Epidermal melanocyte (primary cell): ENCODE measurements at regions not wholly inside any gene's neighbourhood (a gene's known extent, or its start where the extent isn't known, plus 50 kb on each side); places are given as distances from the start of the nearest gene placed in this dataset.

Experiments used
- DNase-seq: peaks from one replicate; pipeline ENCODE4 v3.0.0; 2011; ENCODE audit warnings: low spot score; ENCODE audit not compliant: insufficient read length

- DNase-seq = no peak
These were observed 519.1 kb downstream of the IQCM start for GRCh38 chr4:149296503-149296902.

- DNase-seq = no peak
These were observed 519.6 kb downstream of the IQCM start for GRCh38 chr4:149296084-149296483.

GRCh38 chr4:149294601-149295000 lies 521.0 kb downstream of the IQCM start:
- no peak for DNase-seq

GRCh38 chr4:149293046-149293649 lies 522.5 kb downstream of the IQCM start:
- DNase-seq = no peak

GRCh38 chr4:149292425-149293007 lies 523.1 kb downstream of the IQCM start:
- DNase-seq = no peak

- no peak for DNase-seq
These were observed 524.2 kb downstream of the IQCM start for GRCh38 chr4:149291463-149291862.

GRCh38 chr4:149280806-149281205 lies 534.8 kb downstream of the IQCM start:
- DNase-seq = no peak

GRCh38 chr4:149279776-149280175 lies 535.9 kb downstream of the IQCM start:
- DNase-seq = no peak

- DNase-seq = no peak
These were observed 536.3 kb downstream of the IQCM start for GRCh38 chr4:149279331-149279730.

GRCh38 chr4:149277705-149278104 lies 537.9 kb downstream of the IQCM start:
- no peak for DNase-seq

- DNase-seq = no peak
These were observed 545.8 kb downstream of the IQCM start for GRCh38 chr4:149269835-149270234.

- DNase-seq = no peak
These were observed 549.3 kb downstream of the IQCM start for GRCh38 chr4:149266301-149266700.

- no peak for DNase-seq
These were observed 550.0 kb downstream of the IQCM start for GRCh38 chr4:149265645-149266044.

GRCh38 chr4:149264093-149264733 lies 551.4 kb downstream of the IQCM start:
- DNase-seq = no peak

GRCh38 chr4:149248191-149248764 lies 567.4 kb downstream of the IQCM start:
- DNase-seq = no peak

- DNase-seq = no peak
These were observed 568.5 kb downstream of the IQCM start for GRCh38 chr4:149247164-149247563.

GRCh38 chr4:149245333-149245732 lies 570.3 kb downstream of the IQCM start:
- no peak for DNase-seq

- DNase-seq = no peak
These were observed 577.5 kb downstream of the IQCM start for GRCh38 chr4:149238097-149238496.

GRCh38 chr4:149234798-149235197 lies 580.8 kb downstream of the IQCM start:
- no peak for DNase-seq

GRCh38 chr4:149223659-149224058 lies 592.0 kb downstream of the IQCM start:
- DNase-seq = no peak

GRCh38 chr4:149218672-149219071 lies 597.0 kb downstream of the IQCM start:
- no peak for DNase-seq

GRCh38 chr4:149214301-149214700 lies 601.3 kb downstream of the IQCM start:
- DNase-seq = no peak

GRCh38 chr4:149211876-149212275 lies 603.8 kb downstream of the IQCM start:
- DNase-seq = no peak
